MG63 (cell line): ENCODE measurements at regions not wholly inside any gene's neighbourhood (a gene's known extent, or its start where the extent isn't known, plus 50 kb on each side); places are given as distances from the start of the nearest gene placed in this dataset.

ENCODE experiments used
- DNase-seq: peaks from one replicate; pipeline ENCODE4 v3.0.0-alpha.2; 2020
- H3K27me3 ChIP-seq: fragments of 250-450 bp; sonication (Bioruptor Pico); 2 replicates; pipeline ENCODE4 v1.5.1; 2020; ENCODE audit warnings: mild to moderate bottlenecking, moderate library complexity
- H3K36me3 ChIP-seq: fragments of 250-450 bp; sonication (Bioruptor Pico); 2 replicates; pipeline ENCODE4 v1.5.1; 2020; ENCODE audit warnings: mild to moderate bottlenecking, moderate library complexity
- H3K4me3 ChIP-seq: fragments of 250-450 bp; sonication (Bioruptor Pico); 2 replicates; pipeline ENCODE4 v1.5.1; 2020; ENCODE audit warnings: mild to moderate bottlenecking, moderate library complexity
- H3K9me3 ChIP-seq: fragments of 250-450 bp; sonication (Bioruptor Pico); 2 replicates; pipeline ENCODE4 v1.5.1; 2020; ENCODE audit warnings: mild to moderate bottlenecking, moderate library complexity

GRCh38 chr12:90078344-90078743 is 369.7 kb upstream of the ATP2B1 start:
- no peak for DNase-seq
- no peaks in the 10 kb centered on the region for H3K9me3 ChIP-seq
- no peaks in the 10 kb centered on the region for H3K36me3 ChIP-seq
- H3K4me3 ChIP-seq = no peak overlapping the region
- H3K27me3 ChIP-seq = no peaks in the 10 kb centered on the region

GRCh38 chr12:90077756-90078155 is 369.1 kb upstream of the ATP2B1 start:
- DNase-seq = no peak
- H3K27me3 ChIP-seq = no peaks in the 10 kb centered on the region
- H3K9me3 ChIP-seq = no peaks in the 10 kb centered on the region
- no peak overlapping the region for H3K4me3 ChIP-seq
- no peaks in the 10 kb centered on the region for H3K36me3 ChIP-seq

- no peaks in the 10 kb centered on the region for H3K36me3 ChIP-seq
- DNase-seq = no peak
Measured at GRCh38 chr12:90076851-90077319, 368.2 kb upstream of the ATP2B1 start.

GRCh38 chr12:90075685-90076084 is 367.0 kb upstream of the ATP2B1 start:
- H3K27me3 ChIP-seq = no peaks in the 10 kb centered on the region
- no peaks in the 10 kb centered on the region for H3K36me3 ChIP-seq

More at GRCh38 chr12:90076851-90077319, 368.2 kb upstream of the ATP2B1 start:
- Histone ChIP-seq H3K4me3 (no peak overlapping the region), H3K27me3 (no peaks in the 10 kb centered on the region), H3K9me3 (no peaks in the 10 kb centered on the region)

GRCh38 chr12:90074086-90074485 is 365.4 kb upstream of the ATP2B1 start:
- Histone ChIP-seq H3K4me3 (no peak overlapping the region), H3K9me3 (no peaks in the 10 kb centered on the region), H3K27me3 (no peaks in the 10 kb centered on the region), H3K36me3 (no peaks in the 10 kb centered on the region)
- DNase-seq = no peak

More at GRCh38 chr12:90075685-90076084, 367.0 kb upstream of the ATP2B1 start:
- Histone ChIP-seq H3K4me3 (no peak overlapping the region), H3K9me3 (no peaks in the 10 kb centered on the region)
- DNase-seq = no peak

GRCh38 chr12:90071996-90072395 is 363.4 kb upstream of the ATP2B1 start:
- no peak for DNase-seq
- Histone ChIP-seq H3K27me3 (no peaks in the 10 kb centered on the region), H3K36me3 (no peaks in the 10 kb centered on the region), H3K9me3 (no peaks in the 10 kb centered on the region), H3K4me3 (no peak overlapping the region)

GRCh38 chr12:90069711-90070110 is 361.1 kb upstream of the ATP2B1 start:
- Histone ChIP-seq H3K9me3 (no peaks in the 10 kb centered on the region), H3K36me3 (no peaks in the 10 kb centered on the region), H3K4me3 (no peak overlapping the region), H3K27me3 (no peaks in the 10 kb centered on the region)
- no peak for DNase-seq

GRCh38 chr12:90067791-90068190 is 359.2 kb upstream of the ATP2B1 start:
- DNase-seq = no peak
- Histone ChIP-seq H3K36me3 (no peaks in the 10 kb centered on the region), H3K4me3 (no peak overlapping the region), H3K9me3 (no peaks in the 10 kb centered on the region), H3K27me3 (no peaks in the 10 kb centered on the region)

GRCh38 chr12:90064852-90065801 is 356.5 kb upstream of the ATP2B1 start:
- Histone ChIP-seq H3K4me3 (no peak overlapping the region), H3K9me3 (no peaks in the 10 kb centered on the region), H3K36me3 (no peaks in the 10 kb centered on the region), H3K27me3 (no peaks in the 10 kb centered on the region)
- DNase-seq = no peak

GRCh38 chr12:90062799-90063198 is 354.2 kb upstream of the ATP2B1 start:
- Histone ChIP-seq H3K9me3 (peaks cover 2% of the 10 kb centered on the region; the same call in 1 of the 2 replicates), H3K36me3 (no peaks in the 10 kb centered on the region), H3K4me3 (no peak overlapping the region), H3K27me3 (no peaks in the 10 kb centered on the region)
- DNase-seq = no peak

GRCh38 chr12:90061809-90062208 is 353.2 kb upstream of the ATP2B1 start:
- Histone ChIP-seq H3K4me3 (no peak overlapping the region), H3K36me3 (no peaks in the 10 kb centered on the region), H3K27me3 (no peaks in the 10 kb centered on the region), H3K9me3 (peaks cover 2% of the 10 kb centered on the region; the same call in 1 of the 2 replicates)
- DNase-seq = no peak

- Histone ChIP-seq H3K27me3 (no peaks in the 10 kb centered on the region), H3K4me3 (no peak overlapping the region), H3K9me3 (peaks cover 2% of the 10 kb centered on the region; the same call in 1 of the 2 replicates), H3K36me3 (no peaks in the 10 kb centered on the region)
- no peak for DNase-seq
Measured at GRCh38 chr12:90060031-90060430, 351.4 kb upstream of the ATP2B1 start.

- Histone ChIP-seq H3K9me3 (peaks cover 2% of the 10 kb centered on the region; the same call in 1 of the 2 replicates), H3K4me3 (no peak overlapping the region), H3K36me3 (no peaks in the 10 kb centered on the region), H3K27me3 (no peaks in the 10 kb centered on the region)
- DNase-seq = peak; percentile 44
Measured at GRCh38 chr12:90058704-90059103, 350.1 kb upstream of the ATP2B1 start.

GRCh38 chr12:90055071-90055470 is 346.4 kb upstream of the ATP2B1 start:
- peak; percentile 79 for DNase-seq
- Histone ChIP-seq H3K4me3 (no peak overlapping the region), H3K36me3 (no peaks in the 10 kb centered on the region), H3K9me3 (peaks cover 2% of the 10 kb centered on the region; the same call in 1 of the 2 replicates), H3K27me3 (no peaks in the 10 kb centered on the region)

- H3K36me3 ChIP-seq = no peaks in the 10 kb centered on the region
- DNase-seq = no peak
- no peaks in the 10 kb centered on the region for H3K9me3 ChIP-seq
- no peaks in the 10 kb centered on the region for H3K27me3 ChIP-seq
- H3K4me3 ChIP-seq = no peak overlapping the region
Measured at GRCh38 chr12:90048918-90049317, 340.3 kb upstream of the ATP2B1 start.

- no peaks in the 10 kb centered on the region for H3K9me3 ChIP-seq
- H3K27me3 ChIP-seq = no peaks in the 10 kb centered on the region
- DNase-seq = no peak
- no peak overlapping the region for H3K4me3 ChIP-seq
- no peaks in the 10 kb centered on the region for H3K36me3 ChIP-seq
Measured at GRCh38 chr12:90045559-90045958, 336.9 kb upstream of the ATP2B1 start.

GRCh38 chr12:90044069-90044468 is 335.4 kb upstream of the ATP2B1 start:
- Histone ChIP-seq H3K27me3 (no peaks in the 10 kb centered on the region), H3K9me3 (no peaks in the 10 kb centered on the region), H3K36me3 (no peaks in the 10 kb centered on the region), H3K4me3 (no peak overlapping the region)
- no peak for DNase-seq
